Loucy (cell line): ENCODE measurements at regions not wholly inside any gene's neighbourhood (a gene's known extent, or its start where the extent isn't known, plus 50 kb on each side); places are given as distances from the start of the nearest gene placed in this dataset.
"Not testable (repeated sequence)": the region's sequence is repeated elsewhere in the genome, so short reads cannot be mapped to it uniquely, and the experiment has no call there.

Experiments
- EZH2phosphoT487 ChIP-seq: fragments of 200-600 bp; IDR thresholded peaks from 2 replicates; pipeline ENCODE4 v1.6.1; 2018; ENCODE audit warnings: antibody characterized with exemption, mild to moderate bottlenecking, moderate library complexity, borderline replicate concordance
- TF ChIP-seq, protein P1 (sequence below): fragments of 200-600 bp; sonication (generic); conservative IDR thresholded peaks from 2 replicates; pipeline ENCODE4 v1.5.1; 2014; ENCODE audit warnings: mild to moderate bottlenecking, antibody characterized with exemption, low read length

DNA sequence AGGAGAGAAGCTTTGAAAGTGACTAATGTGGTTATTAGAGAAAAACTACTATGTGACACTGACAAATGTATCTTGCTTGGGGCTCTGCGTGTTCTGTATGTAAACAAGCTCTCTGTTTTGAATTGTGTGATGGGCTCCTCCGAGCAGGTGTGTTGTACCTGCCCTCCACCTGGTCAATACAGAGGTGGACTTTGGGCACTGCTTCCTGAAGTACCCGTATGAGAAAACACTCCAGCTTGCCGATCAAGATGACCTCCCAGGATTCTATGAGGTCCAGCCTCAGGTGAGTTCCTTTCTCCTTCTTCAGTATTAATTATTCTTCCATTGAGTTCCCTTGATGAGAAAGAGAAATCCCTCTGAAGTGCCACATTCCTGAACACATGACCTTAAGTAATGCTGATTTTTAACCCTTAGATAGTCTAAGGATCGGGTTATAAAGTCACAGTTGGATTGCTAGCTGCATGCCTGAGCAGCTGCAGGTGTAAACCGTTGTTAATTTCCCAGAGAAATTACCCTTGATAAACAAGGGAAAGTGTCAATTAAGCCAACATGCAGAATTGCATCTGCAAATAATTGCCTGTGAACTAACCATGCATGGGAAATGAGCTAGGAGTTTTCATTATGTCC lies 292.0 kb upstream of the NBPF12 start:
- TF ChIP-seq, protein P1, sequence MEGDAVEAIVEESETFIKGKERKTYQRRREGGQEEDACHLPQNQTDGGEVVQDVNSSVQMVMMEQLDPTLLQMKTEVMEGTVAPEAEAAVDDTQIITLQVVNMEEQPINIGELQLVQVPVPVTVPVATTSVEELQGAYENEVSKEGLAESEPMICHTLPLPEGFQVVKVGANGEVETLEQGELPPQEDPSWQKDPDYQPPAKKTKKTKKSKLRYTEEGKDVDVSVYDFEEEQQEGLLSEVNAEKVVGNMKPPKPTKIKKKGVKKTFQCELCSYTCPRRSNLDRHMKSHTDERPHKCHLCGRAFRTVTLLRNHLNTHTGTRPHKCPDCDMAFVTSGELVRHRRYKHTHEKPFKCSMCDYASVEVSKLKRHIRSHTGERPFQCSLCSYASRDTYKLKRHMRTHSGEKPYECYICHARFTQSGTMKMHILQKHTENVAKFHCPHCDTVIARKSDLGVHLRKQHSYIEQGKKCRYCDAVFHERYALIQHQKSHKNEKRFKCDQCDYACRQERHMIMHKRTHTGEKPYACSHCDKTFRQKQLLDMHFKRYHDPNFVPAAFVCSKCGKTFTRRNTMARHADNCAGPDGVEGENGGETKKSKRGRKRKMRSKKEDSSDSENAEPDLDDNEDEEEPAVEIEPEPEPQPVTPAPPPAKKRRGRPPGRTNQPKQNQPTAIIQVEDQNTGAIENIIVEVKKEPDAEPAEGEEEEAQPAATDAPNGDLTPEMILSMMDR = not testable (repeated sequence)
- not testable (repeated sequence) for TF ChIP-seq EZH2phosphoT487
